ENCODE measurements at regions not wholly inside any gene's neighbourhood (a gene's known extent, or its start where the extent isn't known, plus 50 kb on each side); places are given as distances from the start of the nearest gene placed in this dataset.

DNA sequence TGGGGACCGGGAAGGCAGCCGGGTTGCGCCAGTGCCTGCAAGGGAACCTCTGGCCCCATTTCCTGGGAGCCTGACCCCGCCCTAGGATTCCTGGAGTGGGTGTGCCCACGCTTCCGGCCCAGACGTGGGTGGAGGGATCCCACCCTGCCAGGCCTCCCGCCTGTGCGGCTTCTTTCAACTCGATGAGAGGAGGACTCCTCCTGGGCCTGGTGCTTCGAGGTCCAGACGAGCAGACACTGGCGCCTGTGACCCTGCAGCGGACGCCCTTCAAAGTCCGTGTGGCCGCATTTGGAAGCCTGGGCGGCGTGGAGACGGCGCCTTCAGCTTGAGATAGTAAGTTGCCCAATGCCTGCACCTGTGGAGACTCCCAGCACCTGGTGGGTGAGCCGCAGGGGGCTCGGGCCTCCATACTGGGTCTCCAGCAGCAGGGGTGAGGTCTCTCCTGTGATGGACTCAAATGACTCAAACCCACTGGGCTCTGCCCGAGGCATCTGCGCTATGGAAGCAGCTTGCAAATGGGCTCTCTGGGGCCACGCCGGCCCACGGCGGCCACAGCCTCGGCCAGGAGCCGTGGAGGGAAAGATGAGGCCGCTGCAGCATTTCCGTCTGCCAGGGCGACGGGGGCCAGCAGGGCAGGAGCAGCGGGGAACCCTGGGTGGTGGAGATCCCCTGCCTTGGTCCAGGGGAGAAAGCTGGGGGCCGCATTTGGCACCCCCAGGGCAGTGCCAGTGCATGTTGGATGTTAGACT is 64.3 kb upstream of the PPARA start:
- TF ChIP-seq, protein P1, sequence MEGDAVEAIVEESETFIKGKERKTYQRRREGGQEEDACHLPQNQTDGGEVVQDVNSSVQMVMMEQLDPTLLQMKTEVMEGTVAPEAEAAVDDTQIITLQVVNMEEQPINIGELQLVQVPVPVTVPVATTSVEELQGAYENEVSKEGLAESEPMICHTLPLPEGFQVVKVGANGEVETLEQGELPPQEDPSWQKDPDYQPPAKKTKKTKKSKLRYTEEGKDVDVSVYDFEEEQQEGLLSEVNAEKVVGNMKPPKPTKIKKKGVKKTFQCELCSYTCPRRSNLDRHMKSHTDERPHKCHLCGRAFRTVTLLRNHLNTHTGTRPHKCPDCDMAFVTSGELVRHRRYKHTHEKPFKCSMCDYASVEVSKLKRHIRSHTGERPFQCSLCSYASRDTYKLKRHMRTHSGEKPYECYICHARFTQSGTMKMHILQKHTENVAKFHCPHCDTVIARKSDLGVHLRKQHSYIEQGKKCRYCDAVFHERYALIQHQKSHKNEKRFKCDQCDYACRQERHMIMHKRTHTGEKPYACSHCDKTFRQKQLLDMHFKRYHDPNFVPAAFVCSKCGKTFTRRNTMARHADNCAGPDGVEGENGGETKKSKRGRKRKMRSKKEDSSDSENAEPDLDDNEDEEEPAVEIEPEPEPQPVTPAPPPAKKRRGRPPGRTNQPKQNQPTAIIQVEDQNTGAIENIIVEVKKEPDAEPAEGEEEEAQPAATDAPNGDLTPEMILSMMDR (IDR thresholded peaks at IDR 0.05): no peak
- peak in 2 of 4 donors; percentile 50 to 64 for TF ChIP-seq POLR2A (IDR thresholded peaks at IDR 0.05)
